DOHH2 (cell line): ENCODE measurements at regions not wholly inside any gene's neighbourhood (a gene's known extent, or its start where the extent isn't known, plus 50 kb on each side); places are given as distances from the start of the nearest gene placed in this dataset.

Experiments
- CTCF ChIP-seq: fragments of 200-600 bp; sonication (generic); IDR thresholded peaks from one replicate; pipeline ENCODE4 v1.5.1; 2014; ENCODE audit warnings: antibody characterized with exemption, mild to moderate bottlenecking, low read depth, low read length; ENCODE audit not compliant: poor library complexity, severe bottlenecking
- EZH2phosphoT487 ChIP-seq: fragments of 200-600 bp; sonication (generic); IDR thresholded peaks from 2 replicates; pipeline ENCODE4 v1.6.1; 2017; ENCODE audit warnings: borderline replicate concordance, mild to moderate bottlenecking, antibody characterized with exemption, low read length, moderate library complexity, mixed read lengths

- TF ChIP-seq CTCF = no peak
- no peak for TF ChIP-seq EZH2phosphoT487
These were observed 223.0 kb upstream of the MCTP2 start for GRCh38 chr15:94008104-94009074.
